ENCODE measurements at regions not wholly inside any gene's neighbourhood (a gene's known extent, or its start where the extent isn't known, plus 50 kb on each side); places are given as distances from the start of the nearest gene placed in this dataset.

DNA sequence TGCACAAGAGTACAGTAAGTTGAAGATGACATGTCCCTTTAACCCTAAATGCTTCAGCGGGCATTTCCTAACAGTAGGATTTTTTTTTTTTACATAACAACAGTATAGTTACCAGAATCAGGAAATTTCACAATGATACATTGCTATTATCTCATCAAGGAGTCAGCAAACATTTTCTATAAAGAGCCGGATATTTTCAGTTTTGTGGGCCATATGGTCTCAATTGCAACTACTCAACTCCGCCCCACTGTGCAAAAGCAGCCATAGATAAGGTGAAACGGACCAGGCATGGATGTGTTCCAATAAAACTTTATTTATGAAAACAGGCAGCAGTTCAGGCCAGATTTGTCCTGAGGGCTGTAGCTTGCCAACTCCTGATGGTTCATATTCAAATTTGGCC lies 130.6 kb downstream of the SMAD6 start:
- no peak for DNase-seq

DNA sequence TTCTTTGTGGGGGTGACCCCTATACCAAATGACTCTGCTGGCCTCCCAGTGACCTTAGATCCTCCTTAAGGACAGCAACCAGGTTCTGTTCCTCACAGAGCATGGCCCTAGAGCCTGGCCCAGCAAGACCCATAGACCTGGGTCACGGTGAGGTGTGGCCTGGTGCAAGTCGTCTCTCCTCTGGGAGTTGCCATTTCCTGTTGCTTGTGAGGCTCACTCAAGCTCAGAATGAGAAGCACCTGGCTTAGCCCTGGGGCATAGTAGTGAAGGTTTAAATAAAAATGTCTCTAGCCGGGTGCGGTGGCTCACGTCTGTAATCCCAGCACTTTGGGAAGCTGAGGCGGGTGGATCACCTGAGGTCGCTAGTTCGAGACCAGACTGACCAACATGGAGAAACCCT lies 131.3 kb downstream of the SMAD6 start:
- DNase-seq = no peak

DNA sequence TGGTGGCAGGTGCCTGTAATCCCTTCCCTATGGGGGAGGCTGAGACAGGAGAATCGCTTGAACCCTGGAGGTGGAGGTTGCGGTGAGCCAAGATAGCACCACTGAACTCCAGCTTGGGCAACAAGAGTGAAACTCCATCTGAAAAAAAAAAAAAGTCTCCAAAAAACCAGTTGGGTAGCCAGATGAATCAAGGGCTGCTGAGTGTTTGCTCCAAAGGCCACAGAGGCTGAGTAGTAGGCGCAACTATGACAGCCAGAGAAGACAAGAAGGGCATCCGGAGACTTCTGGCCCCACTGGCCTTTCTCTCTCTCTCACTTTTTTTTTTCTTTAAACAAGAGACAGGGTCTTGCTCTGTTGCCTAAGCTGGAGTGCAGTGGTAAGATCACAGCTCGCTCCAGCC lies 131.8 kb downstream of the SMAD6 start:
- DNase-seq = no peak

DNA sequence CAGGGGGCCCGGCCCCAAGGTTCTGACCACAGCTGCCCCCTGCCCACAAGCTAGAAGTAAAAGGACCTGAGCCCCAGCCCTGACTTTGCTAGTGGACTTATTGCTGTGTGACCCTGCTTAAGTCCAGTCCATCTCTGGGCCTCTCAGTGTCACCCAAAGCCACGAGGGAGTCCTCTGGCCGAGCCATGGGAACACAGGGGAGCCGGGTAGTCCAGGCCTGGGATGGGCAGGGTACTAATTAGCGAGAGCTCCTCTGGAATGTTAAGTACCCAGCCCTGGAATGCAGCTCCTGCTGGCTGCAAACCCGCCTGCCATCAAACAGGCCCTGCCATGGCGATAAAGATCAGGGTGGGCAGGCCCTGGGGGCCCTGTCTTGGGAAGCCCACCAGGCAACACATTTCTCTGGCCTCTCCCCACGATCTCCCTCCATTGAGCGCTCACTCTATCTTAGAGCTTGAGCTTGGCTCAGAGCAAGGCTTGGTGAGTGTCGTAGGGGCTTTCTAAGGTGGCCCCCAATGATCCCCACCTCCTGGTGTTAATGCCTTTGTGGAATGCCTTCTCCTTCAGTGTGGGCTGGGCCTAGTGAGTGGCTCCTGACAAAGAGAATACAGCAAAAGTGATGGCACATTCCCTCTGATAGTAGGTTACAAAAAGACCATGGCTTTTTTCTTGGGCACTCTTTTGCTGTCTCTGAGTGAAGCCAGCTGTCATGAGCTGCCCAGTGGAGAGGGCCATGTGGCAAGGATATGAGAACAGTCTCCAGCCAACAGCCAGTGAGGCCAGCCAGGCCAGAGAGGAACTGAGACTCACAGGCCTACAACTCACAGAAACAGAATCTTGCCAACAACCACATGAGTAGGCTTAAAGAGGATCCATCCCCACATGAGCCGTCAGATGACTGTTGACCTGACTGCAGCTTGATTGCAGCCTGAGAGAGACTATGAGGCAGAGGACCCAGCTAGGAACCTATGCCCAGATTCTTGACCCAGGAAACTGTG lies 133.1 kb downstream of the SMAD6 start:
- no peak for DNase-seq

DNA sequence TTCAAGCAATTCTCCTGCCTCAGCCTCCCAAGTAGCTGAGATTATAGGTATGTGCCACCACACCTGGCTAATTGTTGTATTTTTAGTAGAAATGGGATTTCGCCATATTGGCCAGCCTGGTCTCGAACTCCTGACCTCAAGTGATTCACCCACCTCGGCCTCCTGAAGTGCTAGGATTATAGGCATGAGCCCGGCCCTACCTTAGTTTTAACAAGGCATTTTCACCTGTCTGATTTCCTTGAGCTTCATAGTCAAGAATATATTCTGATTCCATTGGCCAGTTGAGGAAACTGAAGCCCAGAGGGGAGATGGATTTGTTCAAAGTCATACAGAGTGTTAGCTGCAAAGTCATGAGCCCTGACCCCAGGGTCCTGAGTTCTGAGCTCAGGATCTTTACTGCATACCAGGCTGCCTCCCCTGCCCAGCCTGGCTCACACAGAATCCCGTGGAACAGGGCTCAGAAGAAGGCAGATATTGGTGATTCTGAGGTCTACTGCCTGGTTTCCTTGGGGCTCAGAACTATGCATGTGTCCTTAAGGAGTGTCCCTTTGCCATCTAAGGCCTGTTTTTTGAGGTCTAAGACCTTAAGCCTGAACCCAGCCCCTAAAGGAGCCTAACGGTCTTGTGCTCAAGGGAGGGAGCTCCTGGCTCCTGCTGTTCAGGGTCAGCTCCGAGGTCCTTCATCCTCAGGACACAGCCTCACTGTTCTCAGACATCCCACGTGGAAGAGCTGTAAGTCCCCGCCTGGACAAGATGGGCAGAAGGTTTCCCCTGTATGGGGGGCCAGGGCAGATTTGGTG lies 134.4 kb downstream of the SMAD6 start:
- DNase-seq = no peak

DNA sequence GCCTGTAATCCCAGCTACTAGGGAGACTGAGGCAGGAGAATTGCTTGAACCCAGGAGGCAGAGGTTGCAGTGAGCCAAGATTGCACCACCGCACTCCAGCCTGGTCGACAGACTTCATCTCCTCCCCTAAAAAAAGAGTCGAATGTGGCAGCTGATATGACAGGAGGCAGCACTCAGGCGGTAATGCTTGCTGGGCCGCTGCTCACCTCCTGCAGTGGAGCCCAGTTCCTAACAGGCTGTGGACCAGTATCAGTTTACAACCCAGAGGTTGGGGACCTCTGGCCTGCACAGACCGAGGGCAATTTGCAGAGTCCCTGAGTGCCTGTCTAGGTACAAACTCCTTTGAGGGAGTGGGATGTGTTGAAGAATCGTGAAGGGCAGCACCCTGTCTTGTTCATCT lies 136.2 kb downstream of the SMAD6 start:
- no peak for DNase-seq

DNA sequence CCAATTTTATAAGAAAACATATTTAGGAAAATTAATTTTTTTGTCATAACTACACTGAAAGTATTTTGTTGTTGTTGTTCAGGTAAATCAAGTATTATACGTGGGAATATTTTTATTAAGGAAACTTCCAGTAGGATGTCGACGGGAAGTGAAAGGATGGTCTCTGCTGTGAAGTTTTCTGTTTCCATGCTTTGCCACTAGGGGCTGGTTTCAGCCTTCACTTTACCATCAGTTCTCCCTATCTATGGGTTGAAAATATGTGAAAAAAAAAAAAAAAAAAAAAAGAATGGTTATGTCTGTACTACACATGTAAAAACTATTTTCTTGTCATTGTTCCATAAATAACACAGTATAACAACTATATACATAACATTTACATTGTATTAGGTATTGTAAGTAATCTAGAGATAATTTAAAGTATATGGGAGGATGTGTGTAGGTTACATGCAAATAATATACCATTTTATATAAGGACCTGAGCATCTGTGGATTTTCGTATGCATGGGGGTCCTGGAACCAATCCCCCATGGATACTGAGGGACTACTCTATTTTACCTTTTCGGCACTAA lies 136.7 kb downstream of the SMAD6 start:
- no peak for DNase-seq

DNA sequence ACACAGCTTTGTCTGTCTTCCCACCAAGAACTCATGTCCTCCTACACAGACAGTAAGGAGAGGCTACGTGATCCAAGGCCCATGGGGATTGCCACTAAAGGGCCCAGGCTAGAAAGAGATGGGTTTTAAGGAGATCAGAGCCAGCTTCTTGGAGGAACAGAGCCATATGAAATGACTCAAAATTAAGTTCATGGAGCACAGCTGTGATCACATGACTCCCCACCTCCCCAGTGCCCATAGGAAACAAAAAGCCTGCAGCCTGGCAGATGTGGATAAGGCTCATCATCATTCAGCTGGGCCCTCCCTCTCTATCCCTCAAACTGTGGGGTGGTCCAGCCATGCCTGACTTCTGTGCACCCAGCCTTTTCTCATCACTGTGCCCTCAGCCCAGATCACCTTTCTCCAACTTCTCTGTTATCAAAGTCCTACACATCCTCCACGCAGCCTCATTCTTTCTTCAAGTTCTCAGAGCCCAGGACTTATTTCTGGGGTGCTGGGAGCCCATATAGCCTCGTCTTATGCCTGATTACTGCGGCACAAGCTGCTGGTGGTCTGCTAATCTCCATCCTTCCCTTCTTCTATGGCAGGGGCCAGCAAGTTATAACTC lies 137.6 kb downstream of the SMAD6 start:
- DNase-seq = no peak

DNA sequence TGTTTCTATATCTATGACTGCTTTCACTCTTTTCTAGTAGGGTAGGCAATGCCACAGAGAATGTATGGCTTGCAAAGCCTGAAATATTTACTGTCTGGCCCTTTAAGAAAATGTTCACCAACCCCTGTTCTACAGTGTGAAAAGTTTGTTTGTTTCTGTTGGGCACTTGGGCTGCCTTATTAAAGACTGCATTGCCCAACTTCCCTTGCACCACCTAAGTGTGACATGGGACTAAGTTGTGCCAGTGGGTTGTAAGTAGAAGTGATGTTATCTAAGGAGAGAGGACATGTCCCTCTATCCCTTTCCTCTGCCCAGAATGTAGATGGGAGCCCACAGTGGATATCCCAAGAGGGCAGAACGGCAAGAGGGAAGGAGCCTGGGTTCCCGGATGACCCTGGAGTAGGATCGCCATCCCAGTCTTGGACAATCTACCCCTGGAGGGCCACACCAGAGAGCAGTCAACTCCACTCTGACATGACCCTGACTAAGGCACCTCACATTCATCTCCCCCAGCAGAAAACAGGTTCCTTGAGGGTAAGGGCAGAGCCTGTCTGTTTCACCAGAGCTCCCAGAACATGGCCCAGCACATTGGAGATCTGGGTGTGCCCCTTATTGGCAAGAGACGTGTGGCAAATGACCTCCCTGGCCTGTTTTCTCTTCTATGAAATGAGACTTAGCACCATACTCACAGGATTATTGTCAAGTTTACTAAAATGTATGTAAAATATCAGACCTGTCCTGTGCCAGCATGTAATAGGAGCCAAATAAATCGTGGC lies 138.8 kb downstream of the SMAD6 start:
- DNase-seq = no peak

DNA sequence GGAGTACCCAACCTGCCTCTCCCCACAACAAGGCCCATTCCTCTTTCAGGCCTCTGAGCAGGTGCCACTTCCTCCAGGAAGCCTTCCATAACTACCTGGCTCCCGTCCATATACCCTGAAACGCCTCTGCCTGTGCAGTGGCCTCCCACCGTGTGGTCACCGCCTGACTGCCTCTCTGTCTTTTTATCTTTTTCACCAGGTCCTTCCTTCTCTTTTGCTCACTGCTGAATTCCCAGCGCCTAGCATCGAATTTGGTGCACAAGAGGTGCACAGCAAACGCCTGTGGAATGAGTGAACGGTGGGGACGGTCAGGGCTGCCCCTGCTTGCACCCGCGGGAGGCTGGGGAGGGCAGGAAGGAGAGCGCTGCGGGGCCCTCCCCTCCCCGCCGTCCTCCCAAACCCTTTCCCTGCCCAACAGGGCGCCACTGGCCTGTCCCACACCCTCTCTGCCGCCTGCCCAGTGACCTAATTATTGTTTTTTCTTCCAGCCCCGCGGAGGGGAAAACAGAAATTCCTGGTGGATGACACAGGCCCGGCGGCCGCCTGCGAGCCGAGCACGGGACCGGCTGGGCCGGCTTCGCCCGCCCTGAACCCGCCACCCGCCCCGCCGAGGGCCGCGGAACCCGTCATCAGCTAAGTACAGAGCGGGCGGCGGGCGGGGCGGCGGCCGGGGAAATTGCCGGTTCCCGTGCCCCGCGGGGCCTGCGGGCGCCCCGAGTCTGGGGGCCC lies 140.1 kb downstream of the SMAD6 start:
- no peak for DNase-seq

DNA sequence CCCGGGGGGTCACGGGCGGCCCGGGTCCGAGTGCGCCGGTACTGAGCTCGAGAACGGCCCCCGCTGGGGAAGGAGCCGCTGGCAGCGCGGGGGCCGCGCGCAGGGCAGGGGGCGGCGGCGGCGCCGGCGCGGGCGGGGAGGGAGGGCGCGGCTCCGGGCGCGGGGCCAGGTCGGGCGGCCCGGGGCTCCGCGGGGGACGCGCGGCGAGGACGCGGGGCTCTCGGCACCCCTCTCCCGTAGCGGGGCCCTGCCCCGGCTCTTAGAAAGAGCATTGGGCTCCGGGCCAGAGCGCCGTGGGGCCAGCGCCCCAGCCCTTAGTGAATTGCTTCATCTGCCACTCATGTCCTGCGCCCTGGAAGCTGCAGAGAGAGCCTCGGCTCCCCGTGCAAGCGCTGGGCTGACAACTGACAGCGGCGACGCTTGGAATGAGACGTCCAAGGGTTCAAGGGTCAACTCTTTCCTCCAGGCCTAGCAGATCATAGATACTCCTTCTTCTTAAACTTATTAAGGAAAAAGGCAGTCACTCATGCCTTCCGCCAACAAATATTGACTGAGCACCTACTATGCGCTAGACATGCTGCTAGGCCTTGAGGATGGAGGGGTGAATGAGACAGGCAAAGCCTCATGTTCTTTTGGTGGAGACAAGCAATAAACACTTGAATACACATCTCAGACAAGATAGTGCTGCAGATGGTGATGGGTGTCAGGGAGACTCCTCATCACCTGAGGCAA lies 140.8 kb downstream of the SMAD6 start:
- DNase-seq = no peak

DNA sequence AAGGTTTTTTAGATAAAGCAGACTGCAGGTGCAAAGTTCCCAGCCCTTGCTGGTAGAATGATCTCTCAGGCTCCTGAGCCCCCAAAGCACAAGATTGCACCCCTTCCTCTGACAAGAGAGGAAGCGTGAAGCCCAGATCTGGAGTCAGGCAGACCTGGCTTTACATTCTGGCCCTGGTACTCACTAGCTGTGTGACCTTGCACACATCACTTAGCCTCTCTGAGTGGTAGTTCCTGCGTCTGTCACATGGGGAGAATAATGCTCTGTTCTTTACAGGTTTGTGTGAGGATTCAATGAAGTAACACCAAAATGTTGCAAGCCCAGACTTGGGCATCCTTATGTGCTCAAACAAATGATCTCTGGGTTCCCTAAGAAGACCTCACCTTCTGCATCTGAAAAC lies 141.5 kb downstream of the SMAD6 start:
- DNase-seq = no peak

DNA sequence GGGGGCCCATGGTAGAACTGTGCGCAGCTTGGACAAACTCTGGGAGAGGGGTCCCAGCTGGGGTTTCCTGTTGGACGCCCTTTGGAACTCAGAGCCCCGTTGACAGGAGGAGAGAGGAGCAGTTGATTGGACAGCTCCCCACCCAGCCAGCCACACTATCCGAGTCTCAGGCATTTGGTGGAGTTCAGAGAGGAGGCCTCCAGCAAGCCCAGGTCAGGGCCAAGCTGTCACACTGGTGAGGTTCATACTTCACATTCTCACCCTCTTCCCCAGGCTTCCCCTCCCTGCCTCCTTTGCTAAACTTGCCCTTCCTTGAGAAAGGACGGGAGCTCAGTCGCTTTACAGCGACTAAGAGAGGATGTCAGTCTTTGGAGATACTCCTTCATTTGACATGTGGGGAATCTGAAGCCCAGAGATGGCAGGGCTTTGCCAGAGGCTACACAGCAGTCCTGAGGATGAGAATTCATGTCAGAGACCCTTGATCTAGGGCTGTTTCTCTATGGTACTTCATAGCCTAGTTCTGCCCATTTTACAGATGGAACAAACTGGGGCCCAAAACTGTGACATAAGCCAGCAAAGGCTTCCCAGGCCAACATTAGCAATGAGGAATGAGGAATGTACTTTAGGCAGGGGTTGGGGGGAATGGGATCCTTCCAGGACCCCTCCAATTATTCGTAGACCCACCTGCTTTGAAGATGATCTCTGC lies 142.2 kb downstream of the SMAD6 start:
- DNase-seq = no peak

DNA sequence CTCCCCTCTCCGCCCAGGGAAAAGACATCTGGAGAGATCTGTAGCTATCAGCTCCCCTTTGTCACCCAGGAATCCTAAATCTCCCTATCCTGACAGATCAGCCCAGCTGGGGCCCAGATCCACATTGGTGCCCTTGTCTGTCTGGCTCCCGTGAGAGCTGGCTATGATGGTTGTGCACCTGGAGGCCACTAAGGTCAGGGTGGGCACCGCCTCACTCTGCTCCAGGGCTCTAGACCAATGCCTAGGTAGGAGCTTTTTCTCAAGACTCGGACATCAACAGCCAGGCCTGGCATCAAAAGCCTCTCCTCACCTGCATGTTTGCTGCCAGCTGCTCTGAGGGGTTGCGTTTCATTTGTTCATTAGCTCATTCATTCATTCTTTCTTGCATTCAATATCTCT lies 142.7 kb downstream of the SMAD6 start:
- no peak for DNase-seq

DNA sequence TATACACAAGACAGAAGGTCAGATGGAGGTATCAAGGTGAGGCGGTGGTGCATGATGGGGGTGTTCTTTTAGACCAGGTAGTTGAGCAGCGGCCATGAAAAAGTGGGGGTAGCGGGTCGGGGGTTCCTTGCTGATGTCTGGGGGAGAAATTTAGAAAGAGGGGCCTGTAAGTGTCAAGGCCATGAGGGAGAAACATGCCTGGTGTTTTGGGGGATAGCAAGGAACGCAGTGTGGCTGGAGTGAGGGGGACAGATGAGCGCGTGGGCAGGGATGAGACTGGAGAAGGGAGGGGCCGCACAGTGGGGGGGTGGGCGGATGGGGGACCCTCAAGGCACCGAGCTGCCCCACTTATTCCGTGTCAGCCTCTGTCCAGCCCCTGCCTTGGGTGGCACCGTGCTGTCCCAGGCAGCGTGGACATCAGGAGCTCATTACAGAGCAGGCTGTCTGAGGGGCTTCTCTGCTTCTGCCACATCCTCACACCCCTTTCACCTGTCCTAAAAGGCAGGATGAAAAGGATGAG lies 143.3 kb downstream of the SMAD6 start:
- DNase-seq = no peak

DNA sequence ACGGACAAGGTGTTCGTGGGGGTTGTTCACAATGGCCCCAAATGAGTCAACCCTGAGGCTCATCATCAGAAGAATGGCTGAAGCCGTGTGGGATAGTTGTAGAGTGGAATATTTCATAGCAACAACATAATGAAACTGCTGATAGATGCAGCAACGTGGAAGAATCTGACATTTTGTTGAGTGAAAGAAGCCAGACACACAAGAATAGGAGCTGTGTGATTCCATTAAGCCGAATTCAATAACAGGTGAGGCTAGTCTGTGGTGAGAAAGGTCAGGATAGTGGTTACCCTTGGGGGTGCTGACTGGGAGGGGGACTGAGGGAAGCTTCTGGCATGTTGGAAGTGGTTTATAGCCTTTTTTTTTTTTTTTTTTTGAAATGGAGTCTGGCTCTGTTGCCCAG lies 144.0 kb downstream of the SMAD6 start:
- DNase-seq = no peak

DNA sequence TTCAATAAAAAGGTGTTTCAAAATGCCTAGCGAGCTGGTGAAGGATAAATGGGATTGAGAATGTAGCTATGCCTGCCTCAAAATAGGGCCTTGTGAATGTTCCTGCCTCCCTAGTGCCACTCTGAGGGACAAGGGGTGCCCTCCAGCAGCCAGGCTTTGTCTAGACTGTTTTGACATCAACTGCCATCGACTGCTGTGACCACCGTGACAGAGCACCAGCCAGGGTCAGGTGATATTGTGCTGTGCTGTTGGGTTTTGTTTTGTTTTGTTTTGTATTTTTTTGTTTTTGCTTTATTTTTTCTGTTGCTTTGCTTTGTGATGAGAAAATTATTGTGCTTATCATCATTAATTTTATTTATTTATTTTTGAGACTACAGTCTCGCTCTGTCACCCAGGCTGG lies 144.8 kb downstream of the SMAD6 start:
- no peak for DNase-seq

DNA sequence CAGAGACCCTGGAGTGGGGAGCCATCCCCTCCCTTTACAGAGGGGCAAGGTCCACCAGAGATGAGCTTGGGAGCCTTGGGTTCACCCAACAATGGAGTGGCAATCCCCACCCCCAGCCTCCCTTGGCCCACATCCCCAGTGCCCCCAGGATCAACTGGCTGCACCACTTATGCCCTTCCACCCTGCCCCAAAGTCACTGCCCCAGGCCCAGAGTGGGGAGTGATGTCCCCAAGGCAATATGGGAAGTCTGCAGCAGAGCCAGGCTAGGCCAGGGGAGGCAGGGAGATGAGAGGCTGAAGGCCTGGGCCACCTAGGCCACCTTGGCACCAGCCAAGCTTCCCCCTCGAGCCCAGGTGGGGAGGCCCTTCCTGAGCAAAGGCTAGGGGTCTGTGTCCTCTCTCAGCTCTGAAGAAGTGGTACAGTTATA lies 145.5 kb downstream of the SMAD6 start:
- no peak for DNase-seq

DNA sequence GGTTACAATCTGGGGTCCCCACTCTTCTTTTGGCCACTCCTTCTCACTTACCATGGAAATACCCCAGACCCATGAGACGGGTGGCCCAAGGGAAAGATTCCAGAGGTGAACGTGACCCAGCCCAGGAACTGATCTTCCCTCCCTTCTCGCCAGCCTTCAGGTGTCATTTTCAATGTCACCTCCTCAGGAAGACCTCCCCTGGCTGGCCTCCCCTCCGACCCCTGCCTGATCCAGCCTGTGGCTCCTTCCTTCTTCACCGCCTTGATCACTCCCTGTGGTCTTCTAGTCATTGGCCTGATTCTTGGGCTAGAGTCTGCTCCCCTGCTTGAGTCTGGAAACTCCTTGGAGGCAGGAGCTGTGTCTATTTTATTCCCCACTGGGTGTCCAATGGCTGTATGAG lies 146.1 kb downstream of the SMAD6 start:
- no peak for DNase-seq

Data from activated effector memory CD4-positive, alpha-beta T cell treated with Interleukin-2 at 50 U/mL for 16 hours (primary cell).